GM12873 (cell line): ENCODE measurements at regions not wholly inside any gene's neighbourhood (a gene's known extent, or its start where the extent isn't known, plus 50 kb on each side); places are given as distances from the start of the nearest gene placed in this dataset.

Source experiments
- CTCF ChIP-seq: IDR thresholded peaks from 2 replicates; pipeline ENCODE4 v1.5.1; 2012; ENCODE audit warnings: low read depth, mild to moderate bottlenecking, moderate library complexity, low read length, control low read depth; ENCODE audit not compliant: insufficient read depth; ENCODE audit errors: missing control alignments

GRCh38 chrX:147776988-147777387 lies 134.7 kb upstream of the FMR1 start:
- TF ChIP-seq CTCF = no peak

GRCh38 chrX:147779173-147779572 lies 132.5 kb upstream of the FMR1 start:
- TF ChIP-seq CTCF = no peak

DNA sequence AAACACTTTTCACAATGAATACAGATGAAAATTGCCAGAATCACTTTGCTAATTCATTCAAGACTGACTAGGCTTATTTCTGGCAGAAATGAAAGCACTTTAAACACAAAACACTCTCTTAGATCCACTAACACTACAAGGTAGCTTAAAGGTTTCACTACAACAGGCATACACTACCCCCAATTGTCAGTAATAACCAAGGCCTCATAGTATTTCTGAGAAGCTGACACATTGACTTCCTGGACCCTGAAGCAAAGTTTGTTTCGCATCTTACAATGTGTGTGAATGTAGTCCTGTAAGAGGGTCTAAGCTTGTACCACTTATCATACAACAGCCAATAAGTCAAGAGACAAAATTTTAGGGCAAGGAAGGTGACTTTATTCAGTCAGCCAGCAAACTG lies 129.9 kb upstream of the FMR1 start:
- no peak for TF ChIP-seq CTCF

- TF ChIP-seq CTCF = no peak
Measured at GRCh38 chrX:147788641-147789350, 122.9 kb upstream of the FMR1 start.

GRCh38 chrX:147800663-147801062 lies 111.1 kb upstream of the FMR1 start:
- TF ChIP-seq CTCF = no peak

DNA sequence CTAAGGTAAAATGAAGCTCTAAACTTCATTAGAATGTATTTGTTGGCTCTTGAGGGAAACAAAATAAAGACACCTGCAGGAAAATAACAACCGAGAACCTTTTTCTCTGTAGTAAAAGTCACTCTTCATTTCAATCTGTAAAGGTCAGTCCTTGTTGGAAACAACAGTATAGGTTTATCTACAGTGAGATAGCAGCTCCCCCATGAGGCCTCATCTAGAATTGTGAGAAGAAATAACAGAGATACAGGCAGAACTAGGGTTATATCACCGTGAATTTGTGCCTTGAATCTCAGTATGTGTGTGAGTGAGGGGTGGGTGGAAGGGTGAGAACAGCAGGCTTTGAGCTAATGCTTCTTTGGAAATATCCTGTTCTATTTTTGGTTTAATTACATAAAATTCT lies 107.8 kb upstream of the FMR1 start:
- peak; percentile 49 for TF ChIP-seq CTCF

GRCh38 chrX:147811803-147812202 lies 99.9 kb upstream of the FMR1 start:
- TF ChIP-seq CTCF = no peak
